ENCODE measurements at regions not wholly inside any gene's neighbourhood (a gene's known extent, or its start where the extent isn't known, plus 50 kb on each side); places are given as distances from the start of the nearest gene placed in this dataset.

DNA sequence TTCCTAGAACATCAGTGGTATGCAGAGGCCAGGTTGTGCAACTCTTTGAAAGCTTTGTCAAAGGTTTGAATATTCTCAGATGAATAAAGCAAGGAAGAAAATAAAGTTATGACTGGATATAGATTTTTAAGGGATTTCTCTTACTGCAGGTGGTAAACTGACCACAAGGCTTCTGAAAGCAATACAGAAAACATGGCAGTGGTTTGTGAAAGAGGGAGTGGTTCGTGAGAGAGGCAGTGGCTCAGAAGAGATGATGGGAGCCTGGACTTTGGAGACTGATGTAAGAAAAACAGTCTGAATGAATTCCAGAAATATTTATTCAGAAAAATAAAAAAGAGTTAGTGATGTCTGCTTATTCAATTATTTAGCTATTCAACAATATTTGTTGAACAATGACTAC, 380.4 kb upstream of the CTNND2 start:
- no peaks in the 10 kb centered on the region for H3K4me1 ChIP-seq (ENCODE audit: control extremely low read depth in 1 of 4, control insufficient read depth in 4 of 4, insufficient read depth in 4 of 4, low read length in 3 of 4)
- CTCF ChIA-PET = no interaction called here
- no peaks in the 10 kb centered on the region for H3K9me3 ChIP-seq (ENCODE audit: control extremely low read depth in 1 of 5, control insufficient read depth in 4 of 5, insufficient read depth in 2 of 5, low read depth in 1 of 5, low read length in 4 of 5)
- POLR2A ChIA-PET = no interaction called here
- H3K27ac ChIP-seq (ENCODE audit: insufficient read depth in 1 of 2, low read depth in 1 of 2, low read length in 2 of 2, poor library complexity in 1 of 2, severe bottlenecking in 2 of 2) = no peak overlapping the region
- H3K4me3 ChIP-seq (ENCODE audit: control insufficient read depth in 1 of 7, extremely low read depth in 1 of 7, insufficient read depth in 4 of 7, low read depth in 2 of 7, low read length in 6 of 7) = no peak overlapping the region
- no CpG with 5 or more reads among the region's 1 CpG for WGBS (ENCODE audit: insufficient coverage)
- H3K36me3 ChIP-seq (ENCODE audit: control insufficient read depth in 4 of 4, insufficient read depth in 4 of 4, low read length in 3 of 4) = no peaks in the 10 kb centered on the region
- H3K27me3 ChIP-seq (replicated peaks in 2 of 5; ENCODE audit: control insufficient read depth in 4 of 5, insufficient read depth in 5 of 5, low read length in 4 of 5) = peaks cover 0 to under 1% (median 0%) of the 10 kb centered on the region in 5 experiments
- no peak for DNase-seq

DNA sequence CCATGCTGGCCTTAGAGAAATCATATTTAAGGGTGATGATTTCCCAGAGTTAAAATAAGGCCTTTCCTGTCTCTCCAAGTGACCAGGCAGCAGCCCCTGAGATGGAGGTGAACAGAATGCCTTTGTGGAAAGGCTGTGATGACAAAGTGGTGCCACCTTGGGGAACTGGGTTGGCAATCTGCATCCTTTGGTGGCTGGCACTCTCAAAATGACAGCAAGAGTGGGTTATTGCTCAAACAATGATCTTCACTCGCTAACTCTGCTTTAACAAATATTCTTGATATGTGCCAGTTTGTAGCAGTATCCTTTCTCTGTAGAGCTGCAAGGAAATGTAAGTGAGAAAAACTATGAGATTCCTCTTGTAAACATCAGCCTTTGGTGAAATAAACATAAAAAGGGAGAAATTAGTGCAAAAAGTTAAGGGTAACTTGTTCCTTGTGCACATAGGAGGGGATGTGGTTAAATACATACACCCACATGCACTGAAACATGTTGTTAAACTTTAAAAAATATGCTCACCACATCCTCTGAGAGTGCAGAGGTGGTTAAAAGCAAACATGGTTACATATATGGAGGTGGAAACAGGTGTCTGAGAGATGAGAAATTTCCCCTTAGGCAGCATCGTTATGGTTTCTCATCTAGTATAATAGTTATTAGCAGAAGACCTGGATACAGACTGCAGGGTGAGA, 373.4 kb upstream of the CTNND2 start:
- peaks cover 0 to 2% (median 0%) of the 10 kb centered on the region in 5 experiments for H3K27me3 ChIP-seq (replicated peaks in 2 of 5; ENCODE audit: control insufficient read depth in 4 of 5, insufficient read depth in 5 of 5, low read length in 4 of 5)
- H3K4me1 ChIP-seq (ENCODE audit: control extremely low read depth in 1 of 4, control insufficient read depth in 4 of 4, insufficient read depth in 4 of 4, low read length in 3 of 4) = peaks cover 0 to 4% (median 0%) of the 10 kb centered on the region in 4 experiments
- no peak overlapping the region for H3K4me3 ChIP-seq (ENCODE audit: control insufficient read depth in 1 of 7, extremely low read depth in 1 of 7, insufficient read depth in 4 of 7, low read depth in 2 of 7, low read length in 6 of 7)
- no peak for DNase-seq
- no peaks in the 10 kb centered on the region for H3K36me3 ChIP-seq (ENCODE audit: control insufficient read depth in 4 of 4, insufficient read depth in 4 of 4, low read length in 3 of 4)
- ChIA-PET CTCF (no interaction called here), POLR2A (interaction anchor here (0.6 kb wide), 1 partner anchor 607 kb away, joined by 6 read pairs; no protein-coding TSS in a partner anchor)
- no peak overlapping the region for H3K27ac ChIP-seq (ENCODE audit: insufficient read depth in 1 of 2, low read depth in 1 of 2, low read length in 2 of 2, poor library complexity in 1 of 2, severe bottlenecking in 2 of 2)
- peaks cover 0 to 2% (median 0%) of the 10 kb centered on the region in 5 experiments for H3K9me3 ChIP-seq (ENCODE audit: control extremely low read depth in 1 of 5, control insufficient read depth in 4 of 5, insufficient read depth in 2 of 5, low read depth in 1 of 5, low read length in 4 of 5)
- 100% methylated on average over 2 of the region's 2 CpGs for WGBS (ENCODE audit: insufficient coverage)

DNA sequence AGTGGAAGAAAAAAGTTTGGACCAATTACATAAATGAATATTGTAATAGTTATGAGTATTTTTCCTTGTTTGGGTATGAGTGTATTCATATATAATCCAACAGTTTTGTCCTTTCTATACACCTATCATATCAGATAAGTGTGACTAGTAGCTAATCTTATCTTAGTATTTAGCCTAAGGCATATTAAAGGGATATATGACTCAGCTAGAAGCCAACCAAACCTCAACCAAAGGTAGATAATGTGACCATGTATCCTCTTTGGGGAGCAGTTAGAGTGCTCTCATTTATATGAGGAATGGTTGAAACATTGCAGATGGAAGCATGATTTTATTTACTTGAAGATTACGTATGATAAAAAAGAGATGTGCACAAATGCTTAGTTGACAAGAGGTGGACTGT, 370.0 kb upstream of the CTNND2 start:
- ChIA-PET POLR2A (no interaction called here), CTCF (no interaction called here)
- Histone ChIP-seq H3K4me3 (ENCODE audit: control insufficient read depth in 1 of 7, extremely low read depth in 1 of 7, insufficient read depth in 4 of 7, low read depth in 2 of 7, low read length in 6 of 7) (no peak overlapping the region), H3K4me1 (ENCODE audit: control extremely low read depth in 1 of 4, control insufficient read depth in 4 of 4, insufficient read depth in 4 of 4, low read length in 3 of 4) (peaks cover 0 to 4% (median 0%) of the 10 kb centered on the region in 4 experiments), H3K36me3 (ENCODE audit: control insufficient read depth in 4 of 4, insufficient read depth in 4 of 4, low read length in 3 of 4) (no peaks in the 10 kb centered on the region), H3K9me3 (ENCODE audit: control extremely low read depth in 1 of 5, control insufficient read depth in 4 of 5, insufficient read depth in 2 of 5, low read depth in 1 of 5, low read length in 4 of 5) (peaks cover 0 to 2% (median 0%) of the 10 kb centered on the region in 5 experiments), H3K27ac (ENCODE audit: insufficient read depth in 1 of 2, low read depth in 1 of 2, low read length in 2 of 2, poor library complexity in 1 of 2, severe bottlenecking in 2 of 2) (no peak overlapping the region), H3K27me3 (replicated peaks in 2 of 5; ENCODE audit: control insufficient read depth in 4 of 5, insufficient read depth in 5 of 5, low read length in 4 of 5) (peaks cover 0 to 2% (median 0%) of the 10 kb centered on the region in 5 experiments)
- no peak for DNase-seq
- 100% methylated on average over 1 of the region's 1 CpG for WGBS (ENCODE audit: insufficient coverage)

DNA sequence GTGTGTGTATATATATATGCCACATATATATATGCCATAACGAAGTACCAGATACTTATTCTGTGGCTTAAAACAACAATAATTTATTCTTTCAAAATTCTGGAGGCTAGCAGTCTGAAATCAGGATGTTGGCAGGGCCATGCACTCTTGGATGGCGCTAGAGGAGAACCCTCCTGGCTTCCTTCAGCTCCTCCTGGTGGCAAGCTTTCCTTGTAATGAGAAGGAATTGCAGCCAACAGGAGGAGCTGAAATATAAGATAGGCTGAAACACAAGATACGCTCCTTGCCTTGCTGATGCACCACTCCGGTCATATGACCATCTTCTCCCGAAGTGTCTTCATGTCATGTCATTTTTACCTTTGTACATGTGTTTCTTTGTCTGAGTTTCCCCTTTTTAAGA, 368.1 kb upstream of the CTNND2 start:
- peaks cover 0 to 2% (median 0%) of the 10 kb centered on the region in 5 experiments for H3K27me3 ChIP-seq (replicated peaks in 2 of 5; ENCODE audit: control insufficient read depth in 4 of 5, insufficient read depth in 5 of 5, low read length in 4 of 5)
- CTCF ChIA-PET = no interaction called here
- no peak for DNase-seq
- POLR2A ChIA-PET = no interaction called here
- H3K36me3 ChIP-seq (ENCODE audit: control insufficient read depth in 4 of 4, insufficient read depth in 4 of 4, low read length in 3 of 4) = no peaks in the 10 kb centered on the region
- H3K4me3 ChIP-seq (ENCODE audit: control insufficient read depth in 1 of 7, extremely low read depth in 1 of 7, insufficient read depth in 4 of 7, low read depth in 2 of 7, low read length in 6 of 7) = no peak overlapping the region
- peaks cover 0 to 2% (median 0%) of the 10 kb centered on the region in 5 experiments for H3K9me3 ChIP-seq (ENCODE audit: control extremely low read depth in 1 of 5, control insufficient read depth in 4 of 5, insufficient read depth in 2 of 5, low read depth in 1 of 5, low read length in 4 of 5)
- no peak overlapping the region for H3K27ac ChIP-seq (ENCODE audit: insufficient read depth in 1 of 2, low read depth in 1 of 2, low read length in 2 of 2, poor library complexity in 1 of 2, severe bottlenecking in 2 of 2)
- 86% methylated on average over 3 of the region's 5 CpGs for WGBS (ENCODE audit: insufficient coverage)
- H3K4me1 ChIP-seq (ENCODE audit: control extremely low read depth in 1 of 4, control insufficient read depth in 4 of 4, insufficient read depth in 4 of 4, low read length in 3 of 4) = no peaks in the 10 kb centered on the region

DNA sequence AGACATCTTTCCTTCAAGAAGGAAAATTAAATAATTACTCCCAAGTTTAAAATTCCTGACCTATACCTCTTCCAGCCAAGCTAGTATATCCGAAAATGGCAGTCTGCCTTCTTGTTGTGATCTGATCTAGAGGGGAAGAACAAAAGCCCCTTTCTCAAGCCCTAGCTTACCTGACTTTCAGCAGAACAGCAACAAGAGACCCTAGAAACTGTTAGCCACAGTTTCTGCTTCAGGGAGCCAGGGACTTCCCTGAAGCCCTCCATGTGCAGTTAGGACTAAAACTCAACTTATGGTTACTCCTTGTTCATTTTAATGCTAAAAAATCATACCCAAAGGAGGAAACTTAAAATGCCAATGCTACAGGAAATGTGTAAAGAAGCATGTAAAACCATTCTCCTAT, 366.7 kb upstream of the CTNND2 start:
- CTCF ChIA-PET = no interaction called here
- WGBS (ENCODE audit: insufficient coverage) = 100% methylated on average over 1 of the region's 1 CpG
- no peak overlapping the region for H3K4me3 ChIP-seq (ENCODE audit: control insufficient read depth in 1 of 7, extremely low read depth in 1 of 7, insufficient read depth in 4 of 7, low read depth in 2 of 7, low read length in 6 of 7)
- peaks cover 0 to 2% (median 0%) of the 10 kb centered on the region in 5 experiments for H3K27me3 ChIP-seq (replicated peaks in 2 of 5; ENCODE audit: control insufficient read depth in 4 of 5, insufficient read depth in 5 of 5, low read length in 4 of 5)
- no peaks in the 10 kb centered on the region for H3K4me1 ChIP-seq (ENCODE audit: control extremely low read depth in 1 of 4, control insufficient read depth in 4 of 4, insufficient read depth in 4 of 4, low read length in 3 of 4)
- no peak overlapping the region for H3K27ac ChIP-seq (ENCODE audit: insufficient read depth in 1 of 2, low read depth in 1 of 2, low read length in 2 of 2, poor library complexity in 1 of 2, severe bottlenecking in 2 of 2)
- no peaks in the 10 kb centered on the region for H3K9me3 ChIP-seq (ENCODE audit: control extremely low read depth in 1 of 5, control insufficient read depth in 4 of 5, insufficient read depth in 2 of 5, low read depth in 1 of 5, low read length in 4 of 5)
- no peaks in the 10 kb centered on the region for H3K36me3 ChIP-seq (ENCODE audit: control insufficient read depth in 4 of 4, insufficient read depth in 4 of 4, low read length in 3 of 4)
- DNase-seq = no peak
- POLR2A ChIA-PET = no interaction called here

DNA sequence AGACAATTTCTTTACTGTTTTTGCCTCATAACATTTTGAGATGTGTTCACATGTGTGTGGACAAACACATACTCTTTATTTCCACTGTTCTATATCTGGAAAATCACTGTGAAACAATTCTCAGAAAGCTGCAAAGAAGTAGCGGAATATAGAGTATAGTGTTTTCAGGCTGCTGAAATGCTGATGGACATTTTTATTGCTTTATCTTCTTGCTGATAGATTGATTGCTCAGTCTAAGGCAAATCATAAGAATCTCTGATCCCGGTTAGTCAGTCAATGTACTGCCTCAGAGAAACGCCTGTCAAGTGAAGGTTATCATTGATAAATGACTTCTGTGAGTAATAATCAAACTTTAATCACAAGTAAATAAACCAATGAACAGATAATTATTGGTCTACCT, 364.9 kb upstream of the CTNND2 start:
- Histone ChIP-seq H3K9me3 (ENCODE audit: control extremely low read depth in 1 of 5, control insufficient read depth in 4 of 5, insufficient read depth in 2 of 5, low read depth in 1 of 5, low read length in 4 of 5) (no peaks in the 10 kb centered on the region), H3K36me3 (ENCODE audit: control insufficient read depth in 4 of 4, insufficient read depth in 4 of 4, low read length in 3 of 4) (no peaks in the 10 kb centered on the region), H3K4me3 (ENCODE audit: control insufficient read depth in 1 of 7, extremely low read depth in 1 of 7, insufficient read depth in 4 of 7, low read depth in 2 of 7, low read length in 6 of 7) (no peak overlapping the region), H3K4me1 (ENCODE audit: control extremely low read depth in 1 of 4, control insufficient read depth in 4 of 4, insufficient read depth in 4 of 4, low read length in 3 of 4) (no peaks in the 10 kb centered on the region), H3K27me3 (replicated peaks in 2 of 5; ENCODE audit: control insufficient read depth in 4 of 5, insufficient read depth in 5 of 5, low read length in 4 of 5) (no peaks in the 10 kb centered on the region), H3K27ac (ENCODE audit: insufficient read depth in 1 of 2, low read depth in 1 of 2, low read length in 2 of 2, poor library complexity in 1 of 2, severe bottlenecking in 2 of 2) (no peak overlapping the region)
- WGBS (ENCODE audit: insufficient coverage) = no CpG with 5 or more reads among the region's 3 CpGs
- DNase-seq = no peak
- POLR2A ChIA-PET = no interaction called here
- CTCF ChIA-PET = no interaction called here

DNA sequence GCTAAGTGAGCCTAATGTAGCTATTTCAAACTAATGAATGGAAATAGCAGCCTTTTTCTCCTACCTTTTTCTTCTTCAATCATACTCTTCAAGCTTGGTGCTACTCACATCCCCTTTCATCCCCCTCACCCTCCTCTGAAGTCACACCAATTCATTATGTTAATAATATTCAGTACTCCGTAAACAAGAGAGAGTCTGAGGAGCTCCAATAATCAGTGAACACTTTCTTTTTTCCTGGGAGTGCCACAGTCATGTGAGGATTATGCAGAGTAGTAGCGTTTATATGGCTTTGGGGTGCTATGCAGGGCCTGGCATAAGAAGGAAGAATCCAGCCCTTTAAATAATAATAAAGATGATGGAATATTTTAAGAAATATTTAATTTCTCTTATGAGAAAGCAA, 354.3 kb upstream of the CTNND2 start:
- no peak overlapping the region for H3K27ac ChIP-seq (ENCODE audit: insufficient read depth in 1 of 2, low read depth in 1 of 2, low read length in 2 of 2, poor library complexity in 1 of 2, severe bottlenecking in 2 of 2)
- no peaks in the 10 kb centered on the region for H3K4me1 ChIP-seq (ENCODE audit: control extremely low read depth in 1 of 4, control insufficient read depth in 4 of 4, insufficient read depth in 4 of 4, low read length in 3 of 4)
- no peak overlapping the region for H3K4me3 ChIP-seq (ENCODE audit: control insufficient read depth in 1 of 7, extremely low read depth in 1 of 7, insufficient read depth in 4 of 7, low read depth in 2 of 7, low read length in 6 of 7)
- no peaks in the 10 kb centered on the region for H3K36me3 ChIP-seq (ENCODE audit: control insufficient read depth in 4 of 4, insufficient read depth in 4 of 4, low read length in 3 of 4)
- POLR2A ChIA-PET = no interaction called here
- 60% methylated on average over 1 of the region's 2 CpGs for WGBS (ENCODE audit: insufficient coverage)
- CTCF ChIA-PET = no interaction called here
- H3K9me3 ChIP-seq (ENCODE audit: control extremely low read depth in 1 of 5, control insufficient read depth in 4 of 5, insufficient read depth in 2 of 5, low read depth in 1 of 5, low read length in 4 of 5) = peaks cover 0 to 4% (median 0%) of the 10 kb centered on the region in 5 experiments
- H3K27me3 ChIP-seq (replicated peaks in 2 of 5; ENCODE audit: control insufficient read depth in 4 of 5, insufficient read depth in 5 of 5, low read length in 4 of 5) = no peaks in the 10 kb centered on the region
- DNase-seq = no peak

Measured in common myeloid progenitor, CD34-positive (primary cell).